ENCODE measurements at regions not wholly inside any gene's neighbourhood (a gene's known extent, or its start where the extent isn't known, plus 50 kb on each side); places are given as distances from the start of the nearest gene placed in this dataset.

DNA sequence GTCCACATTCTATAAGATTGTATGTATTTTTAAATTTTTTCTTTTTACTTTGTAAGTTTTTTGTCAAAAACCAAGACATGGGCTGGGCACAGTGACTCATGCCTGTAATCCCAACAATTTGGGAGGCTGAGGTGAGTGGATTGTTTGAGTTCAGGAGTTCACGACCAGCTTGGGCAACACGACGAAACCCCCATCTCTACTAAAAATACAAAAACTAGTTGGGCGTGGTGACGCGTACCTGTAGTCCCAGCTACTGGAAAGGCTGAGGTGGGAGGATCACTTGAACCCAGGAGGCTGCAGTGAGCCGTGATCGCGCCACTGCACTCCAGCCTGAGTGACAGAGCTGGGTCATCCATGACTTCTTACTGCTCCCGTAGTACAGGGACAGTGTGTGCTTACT is 84.8 kb upstream of the PRDM11 start:
- ChIA-PET CTCF (interaction anchor here (1.0 to 1.7 kb wide), 5 partner anchors 8 to 125 kb away, joined by 3 to 4 read pairs (median 4); no protein-coding TSS in a partner anchor), POLR2A (no interaction called here)
- BruUV-seq (replicated peaks): no TSS peak
- FAIRE-seq: no peak
- Histone ChIP-seq H3K4me2 (ENCODE audit: insufficient read depth, low read length) (no peak overlapping the region), H3K36me3 (ENCODE audit: control insufficient read depth in 2 of 2, extremely low read depth in 1 of 2, insufficient read depth in 2 of 2, low read length in 2 of 2) (no peaks in the 10 kb centered on the region), H3K9ac (replicated peaks; ENCODE audit: extremely low read depth, insufficient read depth, low read length) (no peak overlapping the region), H3K9me1 (replicated peaks; ENCODE audit: control insufficient read depth, extremely low read depth, insufficient read depth, low read length) (no peaks in the 10 kb centered on the region), H3K79me2 (ENCODE audit: control insufficient read depth, insufficient read depth, low read length) (no peaks in the 10 kb centered on the region), H3K9me3 (replicated peaks; ENCODE audit: control insufficient read depth, insufficient read depth, low read length) (no peaks in the 10 kb centered on the region), H4K20me1 (replicated peaks; ENCODE audit: control insufficient read depth, extremely low read depth, insufficient read depth, low read length) (no peaks in the 10 kb centered on the region), H3K4me1 (ENCODE audit: control insufficient read depth, extremely low read depth, insufficient read depth, low read length) (no peaks in the 10 kb centered on the region), H3K27me3 (ENCODE audit: control insufficient read depth in 2 of 2, insufficient read depth in 2 of 2, low read length in 2 of 2) (peaks cover 0 to 3% of the 10 kb centered on the region in 2 experiments), H3K4me3 (replicated peaks in 1 of 3; ENCODE audit: insufficient read depth in 1 of 3, low read depth in 1 of 3, low read length in 3 of 3) (no peak overlapping the region), H2AFZ (ENCODE audit: low read depth, low read length) (no peak overlapping the region), H3K27ac (ENCODE audit: insufficient read depth, low read depth, low read length) (no peak overlapping the region)
- intact Hi-C loops (cut with micrococcal nuclease): no loop called here
- dilution Hi-C loops (cut with MboI; ENCODE audit: extremely low pct_ligation_motif_present, low sequenced_read_pairs): no loop called here
- no peak for TF ChIP-seq FOS (IDR thresholded peaks at IDR 0.05; ENCODE audit: borderline replicate concordance, insufficient read depth, low read length)
- TF ChIP-seq EZH2 (IDR thresholded peaks at IDR 0.05; ENCODE audit: borderline replicate concordance, low read depth, low read length, severe bottlenecking): no peak
- TF ChIP-seq, protein P1, sequence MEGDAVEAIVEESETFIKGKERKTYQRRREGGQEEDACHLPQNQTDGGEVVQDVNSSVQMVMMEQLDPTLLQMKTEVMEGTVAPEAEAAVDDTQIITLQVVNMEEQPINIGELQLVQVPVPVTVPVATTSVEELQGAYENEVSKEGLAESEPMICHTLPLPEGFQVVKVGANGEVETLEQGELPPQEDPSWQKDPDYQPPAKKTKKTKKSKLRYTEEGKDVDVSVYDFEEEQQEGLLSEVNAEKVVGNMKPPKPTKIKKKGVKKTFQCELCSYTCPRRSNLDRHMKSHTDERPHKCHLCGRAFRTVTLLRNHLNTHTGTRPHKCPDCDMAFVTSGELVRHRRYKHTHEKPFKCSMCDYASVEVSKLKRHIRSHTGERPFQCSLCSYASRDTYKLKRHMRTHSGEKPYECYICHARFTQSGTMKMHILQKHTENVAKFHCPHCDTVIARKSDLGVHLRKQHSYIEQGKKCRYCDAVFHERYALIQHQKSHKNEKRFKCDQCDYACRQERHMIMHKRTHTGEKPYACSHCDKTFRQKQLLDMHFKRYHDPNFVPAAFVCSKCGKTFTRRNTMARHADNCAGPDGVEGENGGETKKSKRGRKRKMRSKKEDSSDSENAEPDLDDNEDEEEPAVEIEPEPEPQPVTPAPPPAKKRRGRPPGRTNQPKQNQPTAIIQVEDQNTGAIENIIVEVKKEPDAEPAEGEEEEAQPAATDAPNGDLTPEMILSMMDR (IDR thresholded peaks at IDR 0.05; ENCODE audit: extremely low read depth in 1 of 2, insufficient read depth in 1 of 2, low read depth in 1 of 2, low read length in 2 of 2): no peak
- TF ChIP-seq JUN (IDR thresholded peaks at IDR 0.05; ENCODE audit: borderline replicate concordance, insufficient read depth, insufficient read length, low read depth): no peak
- TF ChIP-seq POLR2AphosphoS5 (IDR thresholded peaks at IDR 0.05; ENCODE audit: insufficient read depth, low read depth, low read length): no peak
- no peak for TF ChIP-seq MYC (IDR thresholded peaks at IDR 0.05; ENCODE audit: low read depth, low read length)
- no peak for TF ChIP-seq GATA2 (IDR thresholded peaks at IDR 0.05; ENCODE audit: insufficient read depth, insufficient read length, low read depth, low read length)
- no peak for TF ChIP-seq POLR2A (IDR thresholded peaks at IDR 0.05; ENCODE audit: low read depth, low read length)
- TF ChIP-seq, protein P2, sequence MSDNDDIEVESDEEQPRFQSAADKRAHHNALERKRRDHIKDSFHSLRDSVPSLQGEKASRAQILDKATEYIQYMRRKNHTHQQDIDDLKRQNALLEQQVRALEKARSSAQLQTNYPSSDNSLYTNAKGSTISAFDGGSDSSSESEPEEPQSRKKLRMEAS (IDR thresholded peaks at IDR 0.05; ENCODE audit: insufficient read depth, insufficient read length): no peak
- no peak for DNase-seq (ENCODE audit: low read depth, low spot score)
